G401 (cell line): ENCODE measurements at regions not wholly inside any gene's neighbourhood (a gene's known extent, or its start where the extent isn't known, plus 50 kb on each side); places are given as distances from the start of the nearest gene placed in this dataset.
A peak's percentile ranks its signal among the peaks of the same experiment; 100 is the strongest.

ENCODE experiments used
- DNase-seq: peaks from one replicate; pipeline ENCODE4 v3.0.0-alpha.2; 2015; ENCODE audit warnings: low spot score
- in situ Hi-C: cut with HindIII; loops from 2 replicates; pipeline ENCODE4 v1.10.0; 2016; ENCODE audit warnings: low sequenced_read_pairs, mixed read lengths

GRCh38 chr11:82012276-82012675 is 721.4 kb downstream of the FAM181B start:
- DNase-seq = no peak
- in situ Hi-C loops = no loop called here

DNA sequence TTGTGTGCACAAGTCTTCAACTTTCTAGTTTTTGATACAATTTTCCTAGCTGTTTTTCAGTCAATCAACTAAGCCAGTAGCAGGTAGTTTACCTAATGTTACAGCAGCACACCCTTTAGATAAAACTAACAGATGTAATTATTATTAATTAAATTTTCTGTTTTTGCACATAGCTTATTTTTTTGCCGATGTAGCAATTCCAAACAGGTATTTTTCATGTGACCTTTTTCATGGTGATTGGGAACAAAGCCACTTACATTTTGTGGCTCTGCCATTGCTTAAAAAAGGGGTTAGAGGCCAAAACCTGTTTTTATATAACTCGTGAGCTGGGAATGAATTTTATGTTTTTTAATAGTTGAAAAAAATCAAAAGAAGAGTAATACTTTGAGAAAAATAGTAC is 724.5 kb downstream of the FAM181B start:
- in situ Hi-C loops = no loop called here
- no peak for DNase-seq

DNA sequence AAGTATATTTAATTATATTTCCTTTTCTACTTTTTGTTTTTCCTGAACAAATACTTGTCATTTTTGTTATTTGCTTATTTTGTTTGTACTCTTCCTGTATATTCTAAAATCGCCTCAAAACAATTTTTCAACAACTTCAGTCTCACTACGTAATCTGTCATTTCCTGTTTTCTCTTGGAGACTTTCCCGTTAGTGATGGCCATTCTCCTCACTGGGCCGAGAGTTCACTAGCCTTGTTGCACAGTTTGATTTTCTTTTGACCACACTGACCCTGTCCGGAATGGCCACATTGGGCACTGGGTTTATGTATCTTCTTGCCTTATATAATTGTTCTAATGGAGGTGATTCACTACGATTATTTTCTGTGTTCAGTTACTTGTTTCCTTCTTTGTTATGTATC is 726.1 kb downstream of the FAM181B start:
- in situ Hi-C loops = no loop called here
- no peak for DNase-seq

- peak; percentile 3 for DNase-seq
- in situ Hi-C loops = no loop called here
Observed at GRCh38 chr11:82004537-82005213, 729.0 kb downstream of the FAM181B start.

GRCh38 chr11:82003671-82004515 is 729.8 kb downstream of the FAM181B start:
- DNase-seq = peak; percentile 23
- in situ Hi-C loops = no loop called here

- in situ Hi-C loops = no loop called here
- no peak for DNase-seq
Observed at GRCh38 chr11:82003024-82003423, 730.6 kb downstream of the FAM181B start.

DNA sequence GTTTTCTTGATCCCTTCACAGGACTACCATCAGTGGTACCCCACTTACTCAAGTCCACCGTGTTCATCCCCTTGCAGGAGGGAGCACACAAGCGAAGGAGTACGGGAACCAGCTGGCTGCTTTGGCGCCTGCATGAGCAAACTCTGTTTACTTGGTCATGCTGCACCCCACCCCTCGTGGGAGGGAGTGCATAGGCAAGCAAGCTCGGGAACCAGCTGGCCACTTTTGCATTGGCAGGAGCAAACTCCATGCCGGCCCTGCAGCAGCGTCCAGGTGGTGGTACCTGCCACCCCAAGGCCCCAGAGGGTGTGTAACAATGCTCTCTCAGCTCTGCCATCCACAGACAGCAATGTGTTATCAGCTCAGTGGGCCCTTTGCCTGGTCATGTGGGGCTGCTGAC is 737.8 kb downstream of the FAM181B start:
- DNase-seq = peak; percentile 14
- in situ Hi-C loops = no loop called here

DNA sequence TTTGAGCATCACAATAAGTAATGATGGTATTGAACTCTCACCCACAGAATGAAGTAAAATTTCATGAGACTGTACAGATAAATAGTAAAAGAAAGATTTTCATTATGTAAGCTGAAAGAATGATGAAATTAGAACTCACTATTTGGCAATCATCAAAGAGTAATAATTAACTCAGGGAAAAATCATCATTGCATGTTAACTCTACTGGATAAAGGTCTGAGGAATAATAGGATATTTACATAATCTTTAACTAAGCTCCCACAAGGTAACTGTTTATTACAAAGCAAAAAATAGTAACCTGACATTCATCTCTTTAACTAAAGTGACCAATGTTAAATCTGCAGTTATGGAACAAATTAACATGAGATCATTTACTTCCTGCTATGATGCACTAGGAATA is 739.9 kb downstream of the FAM181B start:
- in situ Hi-C loops = no loop called here
- no peak for DNase-seq

DNA sequence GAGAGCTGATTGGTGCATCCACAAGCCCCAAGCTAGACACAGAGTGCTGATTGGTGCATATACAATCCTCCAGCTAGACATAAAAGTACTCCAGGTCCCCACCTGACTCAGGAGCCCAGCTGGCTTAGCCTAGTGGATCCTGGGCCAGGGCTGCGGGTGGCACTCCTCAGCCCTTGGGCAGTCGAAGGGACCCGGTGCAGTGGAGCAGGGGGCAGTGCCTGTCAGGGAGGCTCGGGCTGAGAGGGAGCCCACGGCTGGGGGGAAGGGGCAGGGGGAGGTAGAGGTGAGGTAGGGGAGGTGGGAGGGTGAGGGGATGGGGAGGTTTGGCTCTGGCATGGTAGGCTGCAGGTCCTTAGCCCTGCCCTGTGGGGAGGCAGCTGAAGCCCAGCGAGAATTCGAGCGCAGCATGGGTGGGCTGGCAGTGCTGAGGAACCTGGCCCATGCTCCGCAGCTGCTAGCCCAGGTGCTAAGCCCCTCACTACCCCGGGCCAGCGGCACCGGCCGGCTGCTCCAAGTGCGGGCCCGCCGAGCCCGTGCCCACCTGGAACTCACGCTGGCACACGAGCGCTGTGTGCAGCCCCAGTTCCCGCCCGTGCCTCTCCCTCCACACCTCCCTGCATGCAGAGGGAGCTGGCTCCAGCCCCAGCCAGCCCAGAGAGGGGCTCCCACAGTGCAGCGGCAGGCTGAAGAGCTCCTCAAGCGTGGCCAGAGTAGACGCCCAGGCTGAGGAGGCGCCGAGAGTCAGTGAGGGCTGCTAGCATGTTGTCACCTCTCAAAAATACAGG is 742.8 kb downstream of the FAM181B start:
- in situ Hi-C loops = no loop called here
- no peak for DNase-seq

DNA sequence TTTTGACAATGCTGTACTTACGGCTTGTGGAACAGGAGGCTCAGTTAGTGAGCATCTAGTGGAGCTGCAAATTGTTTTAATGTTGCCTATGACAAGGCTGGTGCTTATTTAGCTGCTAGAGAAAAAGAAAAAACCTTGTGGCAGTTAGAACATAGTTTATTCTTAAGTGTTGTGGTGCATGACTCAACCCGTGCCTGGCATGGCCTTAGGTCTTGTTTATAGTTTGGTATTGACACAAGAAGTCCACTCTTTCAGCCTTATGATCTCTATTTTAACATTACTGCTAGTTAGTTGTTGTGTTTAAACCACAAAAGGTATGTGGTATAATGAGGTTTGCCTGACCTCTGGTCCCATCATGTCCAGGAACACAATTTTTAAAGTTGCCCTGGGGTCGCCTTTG is 744.6 kb downstream of the FAM181B start:
- in situ Hi-C loops = no loop called here

DNA sequence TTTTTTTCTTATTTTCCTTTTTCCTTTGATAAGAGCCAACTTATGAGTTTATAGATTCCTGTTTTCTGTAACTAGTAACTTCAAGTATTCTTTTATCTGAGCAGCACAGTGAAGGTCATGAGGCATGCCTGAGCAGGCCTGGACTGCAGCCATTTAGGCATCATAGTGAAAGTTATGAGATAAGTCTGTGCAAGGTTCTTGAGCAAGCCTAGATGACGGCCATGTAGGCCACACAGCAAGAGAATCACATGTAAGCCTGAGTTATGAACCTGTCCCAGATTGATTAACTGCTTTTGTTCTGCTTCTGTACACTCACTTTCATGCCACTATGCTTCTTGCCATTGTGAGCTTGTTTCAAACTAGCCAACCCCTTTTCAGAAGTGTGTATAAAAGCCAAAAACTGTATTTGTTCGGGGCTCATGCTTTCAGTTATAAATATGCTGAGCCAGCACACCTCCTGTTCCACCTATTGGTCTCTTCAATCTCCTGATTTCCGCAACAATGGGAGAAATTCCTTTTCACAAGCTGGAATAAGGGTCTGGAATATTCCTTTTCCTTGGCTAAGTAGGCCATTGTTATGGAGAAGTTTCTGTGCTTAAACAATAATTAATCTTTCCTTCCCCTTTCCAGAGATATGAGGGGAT is 745.7 kb downstream of the FAM181B start:
- in situ Hi-C loops = no loop called here
- no peak for DNase-seq

More for the DNA sequence above, 744.6 kb downstream of the FAM181B start:
- DNase-seq = no peak

GRCh38 chr11:81986556-81987161 is 747.0 kb downstream of the FAM181B start:
- in situ Hi-C loops = no loop called here
- no peak for DNase-seq

GRCh38 chr11:81979448-81979847 is 754.2 kb downstream of the FAM181B start:
- in situ Hi-C loops = no loop called here

GRCh38 chr11:81975261-81975900 is 758.3 kb downstream of the FAM181B start:
- in situ Hi-C loops = no loop called here
- DNase-seq = no peak

More at GRCh38 chr11:81979448-81979847, 754.2 kb downstream of the FAM181B start:
- no peak for DNase-seq

DNA sequence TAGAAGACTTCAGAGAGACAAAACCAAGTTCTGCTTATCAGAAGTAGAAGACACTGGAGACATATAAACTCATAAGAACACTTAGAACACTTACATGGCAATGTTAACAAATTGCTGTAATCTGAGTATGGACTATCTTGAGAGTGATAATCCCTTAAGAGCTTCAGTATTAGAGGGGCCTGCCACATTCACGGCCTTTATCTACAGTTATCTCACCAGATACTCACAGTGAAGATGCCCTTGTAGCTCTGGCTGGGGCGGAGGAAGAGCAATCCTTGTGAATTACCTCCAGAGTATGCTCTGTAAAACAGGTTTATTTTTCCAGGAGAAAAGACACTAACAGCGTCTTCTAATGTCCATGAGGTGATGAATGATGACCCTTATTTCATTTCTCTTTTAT is 762.8 kb downstream of the FAM181B start:
- DNase-seq = no peak
- in situ Hi-C loops = no loop called here

GRCh38 chr11:81967242-81967641 is 766.4 kb downstream of the FAM181B start:
- in situ Hi-C loops = no loop called here
- no peak for DNase-seq

DNA sequence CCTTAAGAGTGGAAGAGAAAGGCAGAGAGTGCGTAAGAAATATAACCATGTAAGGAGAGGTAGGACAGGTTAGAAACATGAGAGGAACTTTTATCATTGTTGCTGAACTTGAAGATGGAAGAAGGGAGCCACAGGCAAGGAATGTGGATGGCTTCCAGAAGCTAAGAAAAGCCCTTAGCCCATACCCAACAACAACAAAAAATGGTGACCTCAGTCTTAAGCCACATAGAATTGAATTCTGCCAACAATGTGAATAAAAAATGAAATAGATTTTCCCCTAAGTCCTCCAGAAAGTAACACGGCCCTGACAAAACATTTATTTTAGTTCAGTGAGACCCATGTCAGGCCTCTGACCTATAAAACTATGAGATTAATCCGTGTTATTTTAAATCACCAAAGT is 767.3 kb downstream of the FAM181B start:
- in situ Hi-C loops = no loop called here

DNA sequence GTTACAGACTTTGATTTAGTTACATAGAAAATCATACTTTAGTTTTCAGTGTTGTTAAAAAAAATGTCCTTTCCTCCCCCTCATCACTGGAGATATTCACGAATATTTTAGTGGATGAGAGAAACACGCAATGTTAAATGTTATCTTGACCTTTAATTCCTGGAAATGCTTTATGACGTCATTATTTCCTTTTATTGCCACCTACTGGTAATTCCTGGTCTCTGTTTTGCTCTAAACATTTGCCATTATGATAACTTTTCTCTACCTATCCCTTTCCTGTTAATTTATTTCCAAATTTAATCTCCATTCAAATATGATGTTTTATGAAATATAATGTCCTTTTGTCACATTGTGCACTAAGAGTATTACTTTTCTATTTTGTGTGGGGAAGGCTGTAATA is 770.6 kb downstream of the FAM181B start:
- no peak for DNase-seq

More for the DNA sequence above, 767.3 kb downstream of the FAM181B start:
- DNase-seq = no peak

DNA sequence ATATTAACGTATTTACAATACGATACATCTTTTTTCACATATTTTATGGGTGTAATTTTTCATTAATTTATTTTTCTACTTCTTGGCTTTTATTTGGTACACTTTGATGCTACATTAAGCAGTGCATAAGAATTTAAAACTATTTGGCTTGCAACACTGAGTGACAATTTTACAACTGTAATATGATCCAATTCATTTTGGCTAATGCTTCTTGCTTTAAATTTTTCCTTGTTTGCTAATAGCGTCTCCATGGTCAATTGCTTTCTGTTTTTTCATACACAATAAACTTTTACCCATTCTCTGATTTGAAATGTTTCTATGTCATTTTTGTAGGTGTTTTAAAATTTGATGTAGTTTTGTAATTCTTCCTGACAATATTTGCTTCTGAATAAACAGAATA is 773.2 kb downstream of the FAM181B start:
- no peak for DNase-seq
- in situ Hi-C loops = no loop called here

More for the DNA sequence above, 770.6 kb downstream of the FAM181B start:
- in situ Hi-C loops = no loop called here
